ENCODE measurements at regions not wholly inside any gene's neighbourhood (a gene's known extent, or its start where the extent isn't known, plus 50 kb on each side); places are given as distances from the start of the nearest gene placed in this dataset.

GRCh38 chr14:51806026-51807023 is 54.1 kb upstream of the GNG2 start:
- peak; percentile 70 for ATAC-seq
- peak; percentile 76 for TF ChIP-seq TCF4 (CRISPR knock-in tag; IDR thresholded peaks at IDR 0.05; ENCODE audit: borderline replicate concordance)
- TF ChIP-seq ZC3H10 (CRISPR knock-in tag; IDR thresholded peaks at IDR 0.05): no peak

GRCh38 chr14:51807356-51807755 is 53.1 kb upstream of the GNG2 start:
- TF ChIP-seq RARB (CRISPR knock-in tag; IDR thresholded peaks at IDR 0.05): no peak
- no peak for TF ChIP-seq ZC3H10 (CRISPR knock-in tag; IDR thresholded peaks at IDR 0.05)
- TF ChIP-seq POU6F1 (CRISPR knock-in tag; IDR thresholded peaks at IDR 0.05; ENCODE audit: borderline replicate concordance, low read depth): no peak

More at GRCh38 chr14:51807356-51807755, 53.1 kb upstream of the GNG2 start:
- peak; percentile 67 for ATAC-seq

Data from SK-N-SH treated with all-trans-retinoic acid at 6 μM for 48 hours (cell line).